GM19467 (cell line): ENCODE measurements at regions not wholly inside any gene's neighbourhood (a gene's known extent, or its start where the extent isn't known, plus 50 kb on each side); places are given as distances from the start of the nearest gene placed in this dataset.
"Not testable (repeated sequence)": the region's sequence is repeated elsewhere in the genome, so short reads cannot be mapped to it uniquely, and the experiment has no call there.

ENCODE experiments used
- ATAC-seq: cut with Tn5 transposase; IDR thresholded peaks from one replicate; pipeline ENCODE4 v1.9.1; 2021; ENCODE audit warnings: mild to moderate bottlenecking, moderate library complexity; ENCODE audit not compliant: unreplicated experiment

GRCh38 chr2:66110086-66110485 is 324.8 kb upstream of the MEIS1 start:
- ATAC-seq: no peak

- ATAC-seq: no peak
Observed at GRCh38 chr2:66109419-66109818, 325.5 kb upstream of the MEIS1 start.

GRCh38 chr2:66105066-66105753 is 329.7 kb upstream of the MEIS1 start:
- no peak for ATAC-seq

- no peak for ATAC-seq
Observed at GRCh38 chr2:66103581-66103980, 331.3 kb upstream of the MEIS1 start.

GRCh38 chr2:66101206-66101605 is 333.7 kb upstream of the MEIS1 start:
- ATAC-seq: no peak

DNA sequence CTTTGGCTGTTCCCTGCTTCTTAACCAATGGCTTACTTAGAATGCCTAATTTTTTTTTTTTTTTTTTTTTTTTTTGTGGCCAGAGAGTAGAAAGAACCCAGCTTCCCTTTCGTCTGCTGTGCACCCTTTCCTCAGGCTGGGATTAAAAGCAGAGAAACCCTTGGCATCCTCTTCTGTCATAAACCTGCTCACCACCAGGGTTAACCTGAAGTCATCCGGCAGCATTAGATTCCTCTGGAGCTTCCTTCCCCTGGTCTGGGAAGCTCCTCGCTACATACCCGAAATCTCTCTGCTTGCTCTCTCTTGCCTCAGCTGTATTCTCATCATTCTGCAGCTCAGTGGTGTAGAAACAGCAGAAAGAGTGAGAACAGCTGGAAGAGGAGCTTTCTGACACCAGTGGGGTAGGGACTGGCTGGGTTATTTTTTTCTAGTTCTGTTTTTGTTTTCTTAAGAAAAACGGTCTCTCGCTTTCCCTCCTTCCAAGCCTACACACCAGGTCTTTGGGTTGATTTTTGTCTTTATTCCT is 339.0 kb upstream of the MEIS1 start:
- ATAC-seq: no peak

GRCh38 chr2:66094689-66095088 is 340.2 kb upstream of the MEIS1 start:
- ATAC-seq: not testable (repeated sequence)

DNA sequence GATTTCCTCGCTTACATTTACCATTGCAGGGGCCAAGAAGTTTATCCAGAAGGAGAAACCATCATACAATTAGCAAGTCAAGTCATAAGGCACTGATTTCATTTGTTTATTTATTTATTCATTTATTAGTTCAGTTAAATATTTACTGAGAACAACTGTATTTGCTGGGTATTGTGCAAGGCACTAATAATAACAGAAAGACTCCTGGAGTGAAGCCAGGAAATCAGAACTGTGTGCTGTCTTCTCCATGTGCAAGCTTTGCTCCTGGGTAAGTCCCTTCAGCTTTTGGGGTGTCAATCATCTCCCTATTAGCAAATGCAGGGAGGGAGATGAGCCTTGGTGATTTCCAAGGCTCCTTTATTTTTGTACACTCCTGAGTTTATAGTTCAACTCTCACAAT is 341.6 kb upstream of the MEIS1 start:
- no peak for ATAC-seq

DNA sequence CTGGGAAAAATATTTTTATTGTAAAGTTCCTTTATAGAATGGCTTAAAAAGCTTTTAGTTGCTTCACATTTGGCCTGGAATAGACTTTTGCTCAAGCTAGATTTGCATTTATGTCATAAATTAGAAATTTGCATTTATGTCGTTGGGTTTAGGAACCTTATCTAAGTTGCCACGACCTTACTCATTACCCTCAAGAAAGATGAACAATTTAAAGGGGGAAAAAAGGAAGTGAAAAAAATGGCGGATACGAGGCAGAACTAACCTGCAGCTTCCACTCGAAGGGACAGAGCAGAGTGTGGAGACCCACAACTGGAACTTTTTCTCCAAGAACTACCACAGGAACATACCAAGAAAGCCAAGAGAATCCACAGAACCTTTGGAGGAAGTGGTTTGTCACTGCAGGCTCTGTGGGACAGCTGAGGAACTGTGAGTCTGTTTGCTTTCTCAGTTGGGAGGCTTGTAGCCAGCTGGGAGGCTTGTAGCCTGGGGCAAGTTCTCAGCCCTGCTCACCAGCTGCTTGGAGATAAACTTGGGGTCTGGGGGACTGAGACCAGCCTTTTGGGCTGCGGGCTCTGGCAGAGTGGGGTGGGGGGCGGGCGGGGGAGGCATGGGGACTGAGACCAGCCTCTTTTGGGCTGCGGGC is 349.9 kb upstream of the MEIS1 start:
- no peak for ATAC-seq

- ATAC-seq: no peak
Observed at GRCh38 chr2:66082581-66082980, 352.3 kb upstream of the MEIS1 start.

DNA sequence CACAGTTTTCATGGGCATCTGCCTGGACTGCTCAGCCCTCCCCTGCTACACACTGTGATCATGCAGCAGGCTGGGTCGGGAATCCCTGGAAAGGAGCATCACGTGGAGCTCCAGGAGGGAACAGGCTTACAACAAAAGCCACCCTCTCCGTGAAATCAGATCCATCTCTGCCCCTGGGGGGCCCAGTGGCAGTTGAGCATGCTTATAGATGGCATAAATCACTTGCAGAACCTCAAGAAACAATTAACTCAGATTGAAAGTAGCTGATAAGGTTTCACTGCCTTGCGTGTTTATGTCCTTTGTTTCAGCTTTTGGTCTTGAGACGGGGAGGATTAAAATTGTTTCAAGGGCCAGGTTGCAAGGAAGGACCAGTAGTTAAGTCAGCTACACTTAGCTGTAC is 354.8 kb upstream of the MEIS1 start:
- no peak for ATAC-seq

- no peak for ATAC-seq
Observed at GRCh38 chr2:66073172-66073571, 361.8 kb upstream of the MEIS1 start.

DNA sequence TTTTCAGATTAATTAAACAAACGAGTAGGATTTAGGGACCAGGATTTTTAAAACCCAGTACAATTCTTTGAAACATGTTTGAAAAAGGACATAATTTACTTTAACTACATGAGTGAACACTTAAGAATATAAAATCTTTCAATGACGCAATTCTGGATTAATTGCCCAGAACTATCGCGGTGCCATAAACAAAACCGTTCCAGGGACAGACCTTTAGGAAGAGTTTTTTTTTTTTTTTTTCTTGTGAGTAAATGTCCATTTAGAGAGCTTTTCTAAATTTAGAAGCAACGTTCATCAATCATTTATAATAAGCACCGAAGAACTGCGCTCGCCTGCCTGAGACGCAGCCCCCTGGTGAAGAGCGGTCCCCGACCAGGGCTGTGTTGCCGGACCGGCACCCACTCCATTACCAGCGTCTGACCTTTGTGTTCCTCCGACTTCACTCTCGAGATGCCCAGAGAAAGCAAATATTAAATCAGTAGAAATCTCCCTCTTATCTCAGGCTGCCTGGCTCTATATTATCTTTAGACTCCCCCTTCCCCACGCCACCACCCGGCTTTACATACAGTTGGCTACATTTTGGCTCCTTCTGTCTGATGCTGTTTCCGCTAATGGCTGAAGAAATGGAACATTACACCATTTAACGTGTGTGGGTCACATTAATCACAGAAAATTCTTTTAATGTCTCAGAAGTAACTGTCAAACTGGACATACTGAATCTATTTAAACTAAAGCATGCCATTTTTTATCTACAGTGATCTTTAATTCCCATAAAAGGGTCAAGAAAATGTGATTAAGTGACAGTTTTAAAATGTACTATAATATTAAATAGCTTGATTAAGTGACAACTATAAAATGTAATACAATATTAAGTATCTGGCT is 364.0 kb upstream of the MEIS1 start:
- ATAC-seq: no peak

DNA sequence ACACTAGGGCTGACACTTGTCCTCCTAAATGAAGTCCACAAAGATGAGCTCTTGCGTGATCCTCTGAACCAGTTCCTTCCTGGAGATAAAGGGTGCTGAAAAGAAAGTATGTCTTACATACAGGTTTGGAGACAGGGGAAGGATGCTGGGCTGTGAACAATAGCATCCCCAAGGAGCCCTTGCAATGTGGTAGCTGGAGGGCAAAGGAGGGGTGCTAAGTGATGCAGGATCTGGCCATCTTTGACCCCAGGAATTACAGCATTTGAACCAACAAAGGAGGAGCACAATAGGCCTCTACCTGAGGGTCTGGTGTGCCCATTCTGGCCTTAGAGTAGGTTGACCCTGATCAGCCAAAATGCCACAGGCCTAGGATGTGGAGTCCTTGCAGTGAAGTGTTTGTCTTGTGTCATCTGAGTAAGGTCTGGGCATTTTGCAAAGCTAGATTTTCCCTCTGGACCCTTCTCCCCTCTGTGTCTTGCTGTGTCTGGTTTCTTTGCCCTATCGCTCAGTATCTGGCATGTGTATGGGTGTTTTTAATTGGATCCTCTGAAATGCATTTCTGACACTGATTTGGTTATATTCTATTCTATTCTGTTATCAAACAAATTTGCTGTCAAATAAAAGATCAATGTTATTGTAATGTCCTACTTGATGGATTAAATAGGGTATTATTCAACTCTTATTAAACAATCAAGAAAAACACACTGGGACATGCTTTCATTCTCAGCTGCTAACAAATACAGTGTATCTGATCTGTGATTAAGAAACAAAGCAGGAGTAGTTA is 364.8 kb upstream of the MEIS1 start:
- no peak for ATAC-seq

DNA sequence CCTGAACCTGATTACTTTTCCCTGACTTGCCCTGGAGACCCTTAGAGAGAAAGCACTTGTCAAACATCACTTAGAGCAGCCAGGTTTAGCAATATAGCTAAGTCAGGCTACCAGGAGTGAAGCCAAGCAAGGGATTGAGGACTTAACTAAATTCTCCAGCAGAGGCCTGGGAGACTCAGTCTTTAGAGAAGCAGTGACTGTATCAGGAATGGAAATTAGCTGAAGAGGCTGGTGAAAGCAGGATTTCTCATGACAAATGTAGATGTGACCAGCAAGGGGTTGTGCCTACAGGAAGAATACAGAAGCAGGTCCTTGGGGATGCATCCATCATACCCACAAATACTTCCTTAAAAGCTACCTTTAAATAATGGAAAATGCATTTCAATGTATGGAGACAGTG is 368.9 kb upstream of the MEIS1 start:
- ATAC-seq: no peak

DNA sequence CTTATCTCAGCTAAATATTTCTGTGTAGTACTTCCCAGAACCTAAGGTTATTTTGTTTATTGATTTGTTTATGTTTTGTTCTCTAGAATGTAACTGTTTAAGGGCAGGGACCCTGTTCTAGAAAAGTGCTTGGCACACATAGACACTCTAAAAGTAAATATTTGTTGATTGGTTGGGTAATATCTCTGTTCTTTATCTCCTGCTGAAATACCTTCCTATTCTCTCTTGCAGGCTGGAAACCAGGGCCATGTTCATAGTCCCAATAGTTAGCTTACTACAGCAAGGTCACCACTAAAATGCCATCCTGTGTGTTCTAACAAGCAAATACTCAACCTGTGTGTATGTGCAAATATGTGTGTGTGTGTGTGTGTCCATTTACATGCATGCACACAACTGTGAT is 375.6 kb upstream of the MEIS1 start:
- no peak for ATAC-seq

GRCh38 chr2:66058675-66059074 is 376.2 kb upstream of the MEIS1 start:
- no peak for ATAC-seq

- ATAC-seq: no peak
Observed at GRCh38 chr2:66057844-66058243, 377.1 kb upstream of the MEIS1 start.

- no peak for ATAC-seq
Observed at GRCh38 chr2:66050392-66050791, 384.5 kb upstream of the MEIS1 start.

- ATAC-seq: no peak
Observed at GRCh38 chr2:66048667-66049066, 386.3 kb upstream of the MEIS1 start.
